GM19240 (cell line): ENCODE measurements at regions not wholly inside any gene's neighbourhood (a gene's known extent, or its start where the extent isn't known, plus 50 kb on each side); places are given as distances from the start of the nearest gene placed in this dataset.

Experiments used
- DNase-seq: peaks from one replicate; pipeline ENCODE4 v3.0.0; 2011; ENCODE audit warnings: low spot score; ENCODE audit not compliant: insufficient read length

GRCh38 chr21:24276204-24276603 is 1331.1 kb downstream of the MRPL39 start:
- no peak for DNase-seq

GRCh38 chr21:24275616-24276015 is 1331.7 kb downstream of the MRPL39 start:
- no peak for DNase-seq

DNA sequence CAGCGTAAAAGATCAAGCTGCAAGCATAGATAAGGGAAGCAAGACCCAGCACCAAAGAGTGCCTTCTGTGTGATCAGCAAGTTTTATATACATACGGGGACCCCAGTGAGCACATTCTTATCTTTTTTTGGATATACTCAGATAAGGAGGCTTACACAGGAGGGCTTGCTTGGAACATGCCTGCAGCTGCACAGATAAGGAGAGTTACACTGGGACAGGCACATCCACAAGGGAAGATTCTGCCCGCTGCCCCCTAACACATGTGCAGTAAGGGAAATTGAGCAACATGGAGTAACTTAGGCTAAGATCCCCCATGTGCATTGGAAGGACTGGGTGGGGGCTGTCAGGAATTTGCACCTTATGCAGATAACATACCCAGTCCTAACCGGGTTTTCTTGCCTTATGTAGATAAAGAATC is 1334.8 kb downstream of the MRPL39 start:
- DNase-seq: no peak

GRCh38 chr21:24265987-24266386 is 1341.3 kb downstream of the MRPL39 start:
- no peak for DNase-seq

- DNase-seq: no peak
Observed at GRCh38 chr21:24260751-24261150, 1346.5 kb downstream of the MRPL39 start.

GRCh38 chr21:24259241-24259640 is 1348.0 kb downstream of the MRPL39 start:
- DNase-seq: no peak

DNA sequence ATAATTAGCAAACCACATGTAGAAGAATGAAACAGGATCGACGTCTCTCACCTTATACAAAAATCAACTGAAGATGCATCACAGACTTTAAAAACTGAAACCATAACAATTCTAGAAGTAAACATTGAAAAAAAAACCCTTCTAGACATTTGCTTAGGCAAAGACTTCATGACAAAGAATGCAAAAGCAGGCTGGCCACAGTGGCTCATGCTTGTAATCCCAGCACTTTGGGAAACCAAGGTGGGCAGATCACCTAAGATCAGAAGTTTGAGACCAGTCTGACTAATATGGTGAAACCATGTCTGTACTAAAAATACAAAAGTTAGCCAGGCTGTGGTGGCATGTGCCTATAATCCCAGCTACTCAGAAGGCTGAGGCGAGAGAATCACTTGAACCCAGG is 1351.7 kb downstream of the MRPL39 start:
- no peak for DNase-seq

DNA sequence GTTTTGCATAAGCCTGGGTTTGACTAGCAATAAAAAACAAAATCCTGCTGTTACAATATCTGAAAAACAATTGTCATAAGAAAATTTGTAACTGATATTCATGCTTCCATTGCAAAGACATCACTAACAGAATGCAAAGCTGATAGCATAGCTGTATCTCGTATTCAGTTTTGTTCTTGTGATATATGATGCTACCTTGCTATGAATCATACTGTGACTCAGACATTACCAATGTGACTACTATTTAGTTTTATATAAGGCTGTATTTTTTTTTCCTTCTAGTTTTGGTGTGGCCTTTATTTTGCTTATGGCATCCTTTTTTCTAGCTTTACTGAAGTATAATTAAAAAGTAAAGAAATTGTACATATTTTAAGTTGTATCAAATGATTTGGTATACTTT is 1381.8 kb downstream of the MRPL39 start:
- no peak for DNase-seq

GRCh38 chr21:24224422-24224821 is 1382.9 kb downstream of the MRPL39 start:
- DNase-seq: no peak

- no peak for DNase-seq
Observed at GRCh38 chr21:24223624-24224023, 1383.7 kb downstream of the MRPL39 start.

DNA sequence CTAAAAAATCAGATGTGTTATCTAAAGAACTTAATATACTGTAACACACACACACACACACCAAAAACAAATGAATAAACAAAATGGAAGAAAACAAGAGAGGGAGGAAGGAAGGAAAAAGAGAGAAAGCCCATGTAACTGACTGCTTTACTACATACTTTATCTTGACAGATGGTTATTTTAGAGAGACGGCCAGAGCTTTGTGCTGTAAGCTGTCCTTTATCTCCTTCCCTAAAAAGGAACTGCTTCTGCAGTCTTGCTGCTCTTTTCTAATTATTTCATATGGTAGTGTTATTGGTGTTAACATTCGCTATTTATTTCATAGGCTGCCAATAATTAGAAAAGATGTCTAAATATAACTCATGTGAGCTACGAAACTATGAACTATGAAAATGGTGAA is 1384.6 kb downstream of the MRPL39 start:
- DNase-seq: no peak

GRCh38 chr21:24220446-24220845 is 1386.8 kb downstream of the MRPL39 start:
- no peak for DNase-seq

GRCh38 chr21:24217151-24217550 is 1390.1 kb downstream of the MRPL39 start:
- no peak for DNase-seq

DNA sequence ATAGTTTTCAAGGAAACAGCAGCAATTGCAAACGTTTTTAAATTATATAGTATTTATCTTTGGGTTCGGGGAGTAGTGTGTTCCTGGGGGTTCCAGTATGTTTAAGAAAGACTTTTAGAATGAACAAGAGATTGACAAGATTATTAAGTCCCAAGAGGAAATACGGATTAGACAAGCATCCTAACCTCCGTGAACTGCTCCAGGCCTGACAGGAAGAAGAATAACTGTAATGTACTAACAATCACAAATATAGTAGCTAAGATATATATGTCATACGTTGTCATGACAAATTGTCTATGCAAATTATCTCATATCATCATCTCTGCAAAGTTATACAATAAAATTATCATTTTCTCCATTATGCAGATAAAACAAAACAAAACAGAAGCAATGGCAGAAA is 1397.2 kb downstream of the MRPL39 start:
- DNase-seq: no peak

GRCh38 chr21:24208562-24209260 is 1398.6 kb downstream of the MRPL39 start:
- no peak for DNase-seq

- no peak for DNase-seq
Observed at GRCh38 chr21:24205319-24205718, 1402.0 kb downstream of the MRPL39 start.

GRCh38 chr21:24204641-24205040 is 1402.6 kb downstream of the MRPL39 start:
- DNase-seq: no peak

DNA sequence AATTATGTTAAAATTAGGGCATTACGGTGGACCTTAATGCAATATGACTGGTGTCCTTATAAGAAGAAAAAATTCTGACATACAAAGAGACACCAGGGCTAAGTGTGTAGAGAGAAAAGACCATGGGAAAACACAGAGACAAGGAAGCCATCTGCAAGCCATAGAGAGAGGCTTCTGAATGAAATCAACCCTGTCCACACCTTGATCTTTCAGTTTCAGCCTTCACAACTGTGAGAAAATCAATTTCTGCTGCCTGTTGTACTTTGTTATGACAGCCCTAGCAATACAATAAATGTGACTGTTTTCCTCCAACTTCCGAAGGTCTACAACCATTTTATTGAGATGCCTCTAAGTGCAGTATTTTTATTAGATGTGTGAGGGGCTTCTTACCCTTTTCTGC is 1407.2 kb downstream of the MRPL39 start:
- DNase-seq: no peak

- DNase-seq: no peak
Observed at GRCh38 chr21:24197923-24198322, 1409.4 kb downstream of the MRPL39 start.

DNA sequence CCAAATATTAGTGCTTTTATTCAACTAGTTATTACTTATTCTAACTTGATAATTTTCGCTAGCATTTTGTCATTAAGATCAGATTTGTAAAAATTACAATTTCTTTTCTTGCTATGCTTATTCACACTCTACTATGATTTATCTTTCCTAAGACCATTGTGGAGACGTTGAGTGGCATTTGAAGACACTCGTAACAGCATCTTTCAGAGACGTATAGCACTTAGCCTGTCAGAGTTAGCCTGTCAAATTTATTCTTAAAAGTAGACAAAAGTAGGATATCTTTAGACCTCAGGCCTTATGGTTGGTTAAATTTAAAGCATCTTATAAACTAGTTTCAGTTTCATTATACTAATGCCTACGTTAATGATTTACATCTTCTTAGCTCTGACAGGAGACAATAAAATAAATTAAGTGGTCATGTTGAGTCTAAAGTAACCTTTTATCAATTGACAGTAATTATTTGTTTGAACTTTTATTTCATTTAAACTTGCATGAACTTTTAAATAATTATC is 1410.1 kb downstream of the MRPL39 start:
- DNase-seq: no peak

GRCh38 chr21:24188506-24188905 is 1418.8 kb downstream of the MRPL39 start:
- DNase-seq: no peak

GRCh38 chr21:24183077-24183476 is 1424.2 kb downstream of the MRPL39 start:
- DNase-seq: no peak

DNA sequence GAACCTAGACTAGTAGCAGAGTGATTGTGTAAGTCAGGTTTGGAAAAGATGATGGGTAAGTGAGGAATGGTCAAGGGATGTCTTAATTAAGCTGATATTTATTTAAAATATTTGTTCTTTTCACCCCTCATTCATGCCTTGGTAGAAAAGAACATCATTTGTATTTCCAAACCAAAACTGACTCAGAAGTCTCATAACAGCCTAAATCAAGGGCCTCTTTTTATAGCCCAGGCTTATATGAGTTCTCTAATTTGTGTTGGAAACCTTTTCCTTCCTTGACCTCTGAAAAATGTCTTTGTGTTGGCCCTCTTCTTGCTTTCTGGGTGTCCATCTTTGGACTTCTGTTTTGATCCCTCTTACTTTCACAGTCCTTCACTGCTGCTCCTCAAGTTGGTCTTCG is 1428.2 kb downstream of the MRPL39 start:
- DNase-seq: no peak

GRCh38 chr21:24175106-24175505 is 1432.2 kb downstream of the MRPL39 start:
- DNase-seq: no peak
